ENCODE measurements at regions not wholly inside any gene's neighbourhood (a gene's known extent, or its start where the extent isn't known, plus 50 kb on each side); places are given as distances from the start of the nearest gene placed in this dataset.

- DNase-seq (ENCODE audit: low read depth) = no peak
- no peak overlapping the region for H3K4me3 ChIP-seq (replicated peaks; ENCODE audit: low read depth, low read length)
- TF ChIP-seq CTCF (IDR thresholded peaks at IDR 0.05; ENCODE audit: low read length, missing control alignments) = no peak
These were observed 248.9 kb upstream of the MON1B start for GRCh38 chr16:76942089-76942488.

- no peak overlapping the region for H3K4me3 ChIP-seq (replicated peaks; ENCODE audit: low read depth, low read length)
- no peak for TF ChIP-seq CTCF (IDR thresholded peaks at IDR 0.05; ENCODE audit: low read length, missing control alignments)
- DNase-seq (ENCODE audit: low read depth) = peak; percentile 47
These were observed 247.1 kb upstream of the MON1B start for GRCh38 chr16:76943921-76944320.

- no peak overlapping the region for H3K4me3 ChIP-seq (replicated peaks; ENCODE audit: low read depth, low read length)
- no peak for TF ChIP-seq CTCF (IDR thresholded peaks at IDR 0.05; ENCODE audit: low read length, missing control alignments)
- peak; percentile 90 for DNase-seq (ENCODE audit: low read depth)
These were observed 244.1 kb upstream of the MON1B start for GRCh38 chr16:76946879-76947278.

- no peak for TF ChIP-seq CTCF (IDR thresholded peaks at IDR 0.05; ENCODE audit: low read length, missing control alignments)
- no peak overlapping the region for H3K4me3 ChIP-seq (replicated peaks; ENCODE audit: low read depth, low read length)
- DNase-seq (ENCODE audit: low read depth) = no peak
These were observed 243.2 kb upstream of the MON1B start for GRCh38 chr16:76947749-76948148.

- TF ChIP-seq CTCF (IDR thresholded peaks at IDR 0.05; ENCODE audit: low read length, missing control alignments) = no peak
- DNase-seq (ENCODE audit: low read depth) = peak; percentile 56
- peak overlapping the region; percentile 7 for H3K4me3 ChIP-seq (replicated peaks; ENCODE audit: low read depth, low read length)
These were observed 235.4 kb upstream of the MON1B start for GRCh38 chr16:76955629-76956028.

- no peak for TF ChIP-seq CTCF (IDR thresholded peaks at IDR 0.05; ENCODE audit: low read length, missing control alignments)
- peak; percentile 26 for DNase-seq (ENCODE audit: low read depth)
- H3K4me3 ChIP-seq (replicated peaks; ENCODE audit: low read depth, low read length) = no peak overlapping the region
These were observed 234.6 kb upstream of the MON1B start for GRCh38 chr16:76956394-76956793.

- TF ChIP-seq CTCF (IDR thresholded peaks at IDR 0.05; ENCODE audit: low read length, missing control alignments) = no peak
- no peak overlapping the region for H3K4me3 ChIP-seq (replicated peaks; ENCODE audit: low read depth, low read length)
- no peak for DNase-seq (ENCODE audit: low read depth)
These were observed 234.1 kb upstream of the MON1B start for GRCh38 chr16:76956841-76957240.

All from fibroblast of pulmonary artery (primary cell).